ENCODE measurements at regions not wholly inside any gene's neighbourhood (a gene's known extent, or its start where the extent isn't known, plus 50 kb on each side); places are given as distances from the start of the nearest gene placed in this dataset.

- H3K36me3 Mint-ChIP-seq = no peaks in the 10 kb centered on the region
- peaks cover under 1% of the 10 kb centered on the region for H3K4me1 Mint-ChIP-seq
- CTCF ChIA-PET = no interaction called here
- no peaks in the 10 kb centered on the region for H3K9me3 Mint-ChIP-seq (ENCODE audit: low read depth)
- DNase-seq (no peak), ATAC-seq (no peak)
- H3K4me3 Mint-ChIP-seq = no peak overlapping the region
- no peaks in the 10 kb centered on the region for H3K27me3 Mint-ChIP-seq
- H3K27ac Mint-ChIP-seq = no peak overlapping the region
These were observed 56.0 kb downstream of the BOD1L2 start for GRCh38 chr18:57202881-57203280.

DNA sequence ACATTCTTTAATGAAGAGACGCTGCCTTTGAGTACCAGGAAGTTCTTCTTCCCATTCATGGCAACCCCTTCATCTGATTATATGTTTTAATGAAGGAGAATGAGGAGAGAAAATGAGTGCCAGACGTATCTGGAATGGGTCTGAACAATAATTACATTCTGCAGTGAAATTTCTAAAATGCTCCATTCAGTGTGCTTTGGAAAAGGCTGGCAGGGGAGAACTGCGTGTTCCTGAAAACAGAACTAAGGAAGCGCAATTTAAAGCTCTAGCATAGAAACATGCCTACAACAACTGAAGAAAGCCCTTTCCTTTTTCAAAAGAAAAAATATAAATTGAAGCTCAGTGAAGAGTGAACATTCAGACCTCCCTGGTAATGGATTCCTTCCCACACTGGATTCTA is 58.8 kb downstream of the BOD1L2 start:
- Mint-ChIP-seq H3K9me3 (ENCODE audit: low read depth) (no peaks in the 10 kb centered on the region), H3K27me3 (peaks cover 11% of the 10 kb centered on the region), H3K4me3 (no peak overlapping the region), H3K27ac (no peak overlapping the region), H3K36me3 (no peaks in the 10 kb centered on the region), H3K4me1 (peaks cover 11% of the 10 kb centered on the region)
- CTCF ChIA-PET = no interaction called here
- ATAC-seq (no peak), DNase-seq (no peak)

GRCh38 chr18:57207124-57207916 is 60.4 kb downstream of the BOD1L2 start:
- DNase-seq (no peak), ATAC-seq (no peak)
- Mint-ChIP-seq H3K4me1 (peaks cover 11% of the 10 kb centered on the region), H3K27me3 (peaks cover 22% of the 10 kb centered on the region), H3K4me3 (no peak overlapping the region), H3K9me3 (ENCODE audit: low read depth) (no peaks in the 10 kb centered on the region), H3K36me3 (no peaks in the 10 kb centered on the region), H3K27ac (no peak overlapping the region)
- CTCF ChIA-PET = no interaction called here

GRCh38 chr18:57208047-57208446 is 61.2 kb downstream of the BOD1L2 start:
- ATAC-seq = no peak
- Mint-ChIP-seq H3K4me3 (no peak overlapping the region), H3K27ac (no peak overlapping the region), H3K9me3 (ENCODE audit: low read depth) (no peaks in the 10 kb centered on the region), H3K27me3 (peaks cover 22% of the 10 kb centered on the region), H3K4me1 (peaks cover 11% of the 10 kb centered on the region), H3K36me3 (no peaks in the 10 kb centered on the region)
- CTCF ChIA-PET = interaction anchor here (0.6 kb wide), 1 partner anchor 9 kb away, joined by 4 read pairs; no protein-coding TSS in a partner anchor
- no peak for DNase-seq

DNA sequence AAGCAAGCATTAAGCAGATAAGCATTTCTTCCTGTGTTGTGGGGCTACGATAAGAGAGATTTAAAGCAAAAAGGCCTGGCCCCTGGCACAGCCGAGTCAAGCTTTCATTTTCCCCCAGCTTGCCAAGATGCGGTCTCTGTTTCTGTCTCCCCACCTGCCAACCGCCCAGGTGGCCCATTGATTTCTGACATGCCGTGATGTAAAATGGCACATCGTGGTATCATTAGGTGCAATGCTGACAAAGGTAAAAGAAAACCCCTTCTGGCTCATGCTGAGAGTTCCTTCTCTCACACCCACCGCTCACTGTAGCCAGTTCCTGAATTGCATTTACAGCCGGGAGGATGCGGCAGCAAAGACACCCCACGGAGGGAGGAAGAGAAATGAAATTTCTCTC is 62.8 kb downstream of the BOD1L2 start:
- H3K27ac Mint-ChIP-seq = no peak overlapping the region
- DNase-seq (no peak), ATAC-seq (no peak)
- peak overlapping the region; percentile 28 for H3K4me3 Mint-ChIP-seq
- peaks cover 11% of the 10 kb centered on the region for H3K4me1 Mint-ChIP-seq
- peaks cover 22% of the 10 kb centered on the region for H3K27me3 Mint-ChIP-seq
- no peaks in the 10 kb centered on the region for H3K36me3 Mint-ChIP-seq
- no peaks in the 10 kb centered on the region for H3K9me3 Mint-ChIP-seq (ENCODE audit: low read depth)
- CTCF ChIA-PET = no interaction called here

GRCh38 chr18:57210107-57210715 is 63.3 kb downstream of the BOD1L2 start:
- no peak for ATAC-seq
- CTCF ChIA-PET = no interaction called here
- Mint-ChIP-seq H3K27ac (no peak overlapping the region), H3K4me1 (peaks cover 11% of the 10 kb centered on the region), H3K4me3 (peak overlapping the region; percentile 28), H3K9me3 (ENCODE audit: low read depth) (no peaks in the 10 kb centered on the region), H3K36me3 (no peaks in the 10 kb centered on the region), H3K27me3 (peaks cover 22% of the 10 kb centered on the region)
- DNase-seq = no peak

DNA sequence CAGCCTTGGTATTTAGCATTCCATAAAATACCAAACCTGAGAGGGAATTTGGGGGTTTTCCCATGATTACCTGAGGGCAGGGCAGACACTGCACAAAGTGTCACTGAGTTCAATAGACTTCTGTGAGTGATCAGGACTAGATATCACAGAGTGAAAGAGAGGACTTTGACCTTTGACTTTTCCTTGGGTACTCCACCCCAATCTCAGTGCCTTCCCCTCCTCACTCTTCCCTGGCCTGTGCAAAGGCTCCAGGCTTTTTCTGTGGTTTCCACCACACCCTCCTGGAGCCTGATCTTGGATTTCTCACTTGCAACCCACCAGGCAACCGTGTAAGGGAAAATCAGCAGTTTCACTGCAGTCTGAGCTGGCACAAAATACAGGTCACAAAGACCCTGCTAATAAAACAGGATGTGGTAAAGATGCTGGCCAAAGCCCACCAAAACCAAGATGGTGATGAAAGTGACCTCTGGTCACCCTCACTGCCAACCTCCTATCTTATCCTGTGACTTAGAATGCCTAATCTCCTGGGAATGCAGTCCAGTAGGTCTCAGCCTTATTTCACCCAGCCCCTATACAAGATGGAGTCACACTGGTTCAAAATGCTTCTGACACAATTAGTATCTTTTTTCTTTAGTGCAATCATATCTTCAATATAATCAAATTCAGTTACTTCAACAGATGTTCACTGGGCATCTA is 64.0 kb downstream of the BOD1L2 start:
- Mint-ChIP-seq H3K27me3 (peaks cover 22% of the 10 kb centered on the region), H3K4me3 (no peak overlapping the region), H3K9me3 (ENCODE audit: low read depth) (no peaks in the 10 kb centered on the region), H3K27ac (no peak overlapping the region), H3K36me3 (no peaks in the 10 kb centered on the region), H3K4me1 (peaks cover 11% of the 10 kb centered on the region)
- DNase-seq = no peak
- no peak for ATAC-seq
- CTCF ChIA-PET = no interaction called here

DNA sequence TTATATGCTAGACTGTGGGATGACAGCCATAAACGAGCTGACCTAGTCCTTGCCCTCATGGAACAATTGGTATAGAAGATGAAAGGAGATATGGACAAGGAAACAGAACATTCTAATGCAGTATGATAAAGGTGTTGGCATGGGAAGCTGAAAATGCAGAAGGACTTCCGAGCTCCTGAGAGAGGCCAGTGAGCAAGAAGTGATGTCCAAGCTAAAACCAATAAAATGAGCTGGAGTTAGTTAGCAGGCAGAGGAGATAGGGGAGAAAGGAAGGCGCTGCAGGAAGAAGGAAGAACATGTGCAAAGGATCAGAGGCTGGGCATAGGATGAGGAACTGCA is 64.5 kb downstream of the BOD1L2 start:
- no peak for ATAC-seq
- Mint-ChIP-seq H3K27me3 (peaks cover 22% of the 10 kb centered on the region), H3K4me3 (no peak overlapping the region), H3K27ac (no peak overlapping the region), H3K36me3 (no peaks in the 10 kb centered on the region), H3K9me3 (ENCODE audit: low read depth) (no peaks in the 10 kb centered on the region), H3K4me1 (peaks cover 11% of the 10 kb centered on the region)
- no peak for DNase-seq
- CTCF ChIA-PET = no interaction called here

- no peak overlapping the region for H3K27ac Mint-ChIP-seq
- H3K36me3 Mint-ChIP-seq = no peaks in the 10 kb centered on the region
- no peak overlapping the region for H3K4me3 Mint-ChIP-seq
- H3K27me3 Mint-ChIP-seq = peaks cover 22% of the 10 kb centered on the region
- CTCF ChIA-PET = no interaction called here
- no peaks in the 10 kb centered on the region for H3K9me3 Mint-ChIP-seq (ENCODE audit: low read depth)
- H3K4me1 Mint-ChIP-seq = peaks cover 11% of the 10 kb centered on the region
- ATAC-seq (no peak), DNase-seq (no peak)
These were observed 64.9 kb downstream of the BOD1L2 start for GRCh38 chr18:57211776-57212175.

DNA sequence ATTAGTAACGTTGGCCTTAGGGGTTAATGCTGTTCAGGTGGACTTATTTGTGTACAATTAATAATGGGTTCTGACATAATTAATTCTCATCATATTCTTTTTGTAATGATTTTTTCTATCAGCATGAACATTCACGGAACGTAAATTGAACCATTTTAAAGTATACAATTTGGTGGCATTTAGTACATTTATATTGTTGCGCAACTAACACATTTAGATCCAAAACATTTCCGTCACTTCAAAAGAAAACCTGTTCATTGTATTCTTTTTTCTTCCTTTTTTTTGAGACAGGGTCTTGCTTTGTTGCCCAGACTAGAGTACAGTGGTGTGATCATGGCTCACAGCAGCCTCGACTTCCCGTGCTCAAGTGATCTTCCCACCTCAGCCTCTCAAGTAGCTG is 65.8 kb downstream of the BOD1L2 start:
- H3K27ac Mint-ChIP-seq = no peak overlapping the region
- H3K9me3 Mint-ChIP-seq (ENCODE audit: low read depth) = no peaks in the 10 kb centered on the region
- no peak overlapping the region for H3K4me3 Mint-ChIP-seq
- ATAC-seq = no peak
- H3K27me3 Mint-ChIP-seq = peaks cover 22% of the 10 kb centered on the region
- CTCF ChIA-PET = no interaction called here
- peaks cover 11% of the 10 kb centered on the region for H3K4me1 Mint-ChIP-seq
- H3K36me3 Mint-ChIP-seq = no peaks in the 10 kb centered on the region
- DNase-seq = no peak

DNA sequence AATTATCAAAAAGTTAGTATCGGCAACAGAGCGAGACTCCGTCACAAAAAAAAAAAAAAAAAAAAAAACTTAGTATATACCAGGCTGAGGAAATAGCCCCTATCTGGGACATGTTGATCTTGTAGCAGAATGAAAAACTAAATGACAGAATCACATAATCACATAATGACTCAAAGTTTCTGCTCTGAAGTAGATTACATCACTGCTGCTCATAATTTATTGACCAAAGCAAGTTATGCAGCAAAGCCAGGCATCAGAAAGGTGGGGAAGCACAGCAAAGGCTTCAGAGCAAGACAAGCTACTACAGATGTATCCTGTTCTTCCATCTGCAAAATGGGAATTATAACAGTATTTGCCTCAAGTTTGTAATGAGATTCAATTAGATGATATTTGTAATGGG is 68.1 kb downstream of the BOD1L2 start:
- CTCF ChIA-PET = no interaction called here
- Mint-ChIP-seq H3K9me3 (ENCODE audit: low read depth) (no peaks in the 10 kb centered on the region), H3K27ac (no peak overlapping the region), H3K27me3 (peaks cover 13% of the 10 kb centered on the region), H3K4me3 (no peak overlapping the region), H3K4me1 (peaks cover 2% of the 10 kb centered on the region), H3K36me3 (no peaks in the 10 kb centered on the region)
- ATAC-seq (no peak), DNase-seq (no peak)

DNA sequence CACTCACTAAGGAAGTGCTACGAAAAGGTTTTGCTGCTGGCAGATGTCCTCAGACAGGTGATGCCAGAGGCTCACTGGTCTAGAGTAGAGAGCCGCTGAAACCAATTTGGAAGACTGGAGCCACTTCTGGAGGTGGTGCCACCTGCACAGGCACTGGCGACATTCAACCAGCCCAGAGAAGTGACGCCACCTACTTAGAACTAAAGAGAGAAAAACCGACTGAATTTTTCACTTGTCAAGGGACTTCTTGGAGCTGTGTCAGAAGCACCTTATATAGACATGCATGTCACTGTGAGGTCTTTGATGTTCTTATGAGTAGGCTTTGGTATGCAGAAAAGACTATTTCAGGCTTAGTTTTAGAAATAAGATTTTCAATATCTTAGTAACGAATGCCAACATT is 71.4 kb downstream of the BOD1L2 start:
- no peaks in the 10 kb centered on the region for H3K27me3 Mint-ChIP-seq
- ATAC-seq = no peak
- DNase-seq = no peak
- no peaks in the 10 kb centered on the region for H3K36me3 Mint-ChIP-seq
- no peaks in the 10 kb centered on the region for H3K4me1 Mint-ChIP-seq
- H3K9me3 Mint-ChIP-seq (ENCODE audit: low read depth) = no peaks in the 10 kb centered on the region
- H3K27ac Mint-ChIP-seq = no peak overlapping the region
- H3K4me3 Mint-ChIP-seq = no peak overlapping the region
- CTCF ChIA-PET = no interaction called here

- Mint-ChIP-seq H3K27ac (no peak overlapping the region), H3K9me3 (ENCODE audit: low read depth) (no peaks in the 10 kb centered on the region), H3K36me3 (no peaks in the 10 kb centered on the region), H3K4me1 (no peaks in the 10 kb centered on the region), H3K4me3 (no peak overlapping the region), H3K27me3 (no peaks in the 10 kb centered on the region)
- ATAC-seq (no peak), DNase-seq (no peak)
- CTCF ChIA-PET = no interaction called here
These were observed 73.1 kb downstream of the BOD1L2 start for GRCh38 chr18:57219964-57220363.

- H3K27ac Mint-ChIP-seq = no peak overlapping the region
- DNase-seq (no peak), ATAC-seq (no peak)
- no peaks in the 10 kb centered on the region for H3K36me3 Mint-ChIP-seq
- no peaks in the 10 kb centered on the region for H3K9me3 Mint-ChIP-seq (ENCODE audit: low read depth)
- H3K4me3 Mint-ChIP-seq = no peak overlapping the region
- CTCF ChIA-PET = no interaction called here
- H3K4me1 Mint-ChIP-seq = no peaks in the 10 kb centered on the region
- H3K27me3 Mint-ChIP-seq = no peaks in the 10 kb centered on the region
These were observed 73.6 kb downstream of the BOD1L2 start for GRCh38 chr18:57220480-57220879.

Data from activated CD8-positive, alpha-beta memory T cell treated with anti-CD3 and anti-CD28 coated beads, Interleukin-2, amount 10 ng/mL, durations not matched to agents 7 days and 5 days (primary cell).